IMR-90 (cell line): ENCODE measurements at regions not wholly inside any gene's neighbourhood (a gene's known extent, or its start where the extent isn't known, plus 50 kb on each side); places are given as distances from the start of the nearest gene placed in this dataset.
"Not testable (repeated sequence)": the region's sequence is repeated elsewhere in the genome, so short reads cannot be mapped to it uniquely, and the experiment has no call there.

Experiments used
- ATAC-seq: fragments of 200-7000 bp; cut with Tn5 transposase; 2 replicates; pipeline ENCODE4 v1.9.1; 2020; ENCODE audit warnings: low read depth, mild to moderate bottlenecking, moderate library complexity
- BruUV-seq: library from RNA; stranded (reverse); fragments of 400-500 nt; replicated peaks from 2 replicates; lab custom pipeline; 2021; lab: Mats Ljungman, UMichigan
- CTCF ChIA-PET: fragments of 300-600 bp; formaldehyde crosslinking; extraction: SDS; loops from one replicate; lab custom pipeline; 2021; ENCODE audit warnings: antibody characterized with exemption; lab: Yijun Ruan, JAX
- POLR2A ChIA-PET: fragments of 300-600 bp; sonication (Branson Sonifier 250); formaldehyde crosslinking; loops from one replicate; lab custom pipeline; 2022; ENCODE audit warnings: antibody characterized with exemption; ENCODE audit not compliant: unreplicated experiment; lab: Charles Lee
- DNase-seq: peaks from one replicate; pipeline ENCODE4 v3.0.0; 2013
- H2AFZ ChIP-seq: replicated peaks from 2 replicates; pipeline ENCODE3; 2013; ENCODE audit warnings: low read length, mild to moderate bottlenecking; ENCODE audit not compliant: poor library complexity
- H2AK5ac ChIP-seq: 2 replicates; pipeline ENCODE4 v1.6.1; 2013; ENCODE audit warnings: low read depth, low read length, inconsistent platforms
- H2AK9ac ChIP-seq: replicated peaks from 2 replicates; pipeline ENCODE3; 2013; ENCODE audit warnings: mild to moderate bottlenecking, low read depth, low read length, moderate library complexity; ENCODE audit not compliant: poor library complexity
- H2BK120ac ChIP-seq: 2 replicates; pipeline ENCODE4 v1.6.1; 2013; ENCODE audit warnings: low read depth, low read length, inconsistent platforms
- H2BK15ac ChIP-seq: 3 replicates; pipeline ENCODE4 v1.6.1; 2013; ENCODE audit warnings: low read depth, low read length, inconsistent platforms
- H2BK20ac ChIP-seq: 2 replicates; pipeline ENCODE4 v1.6.1; 2013; ENCODE audit warnings: low read depth, mild to moderate bottlenecking, inconsistent platforms, low read length, moderate library complexity
- H2BK5ac ChIP-seq: 2 replicates; pipeline ENCODE4 v1.6.1; 2013; ENCODE audit warnings: mild to moderate bottlenecking, low read depth, low read length, inconsistent platforms; ENCODE audit not compliant: poor library complexity, severe bottlenecking
- H3K14ac ChIP-seq: replicated peaks from 2 replicates; pipeline ENCODE4 v1.6.1; 2013; ENCODE audit warnings: low read depth, low read length, inconsistent platforms
- H3K18ac ChIP-seq: 2 replicates; pipeline ENCODE4 v1.6.1; 2013; ENCODE audit warnings: low read depth, low read length, control low read depth
- H3K23ac ChIP-seq: 2 replicates; pipeline ENCODE4 v1.6.1; 2013; ENCODE audit warnings: low read depth, low read length, inconsistent platforms
- H3K27ac ChIP-seq: 2 replicates; pipeline ENCODE4 v1.5.1; 2013; ENCODE audit warnings: mild to moderate bottlenecking, control low read depth, low read length; ENCODE audit not compliant: insufficient read depth
- H3K27me3 ChIP-seq: 2 replicates; pipeline ENCODE4 v1.6.1; 2013; ENCODE audit warnings: low read length; ENCODE audit not compliant: control insufficient read depth, insufficient read depth
- H3K36me3 ChIP-seq: 2 replicates; pipeline ENCODE4 v1.6.1; 2013; ENCODE audit warnings: low read length, mixed read lengths; ENCODE audit not compliant: control insufficient read depth, insufficient read depth
- H3K4ac ChIP-seq: 2 replicates; pipeline ENCODE4 v1.6.1; 2013; ENCODE audit warnings: low read depth, low read length, inconsistent platforms
- H3K4me1 ChIP-seq: 2 replicates; pipeline ENCODE4 v1.6.1; 2013; ENCODE audit warnings: low read length, mixed read lengths; ENCODE audit not compliant: control insufficient read depth, insufficient read depth
- H3K4me2 ChIP-seq: 2 replicates; pipeline ENCODE4 v1.6.1; 2013; ENCODE audit warnings: low read depth, mild to moderate bottlenecking, control low read depth, low read length, moderate library complexity
- H3K4me3 ChIP-seq: 2 replicates; pipeline ENCODE4 v1.5.1; 2013; ENCODE audit warnings: low read depth, mild to moderate bottlenecking, control low read depth, low read length, moderate library complexity; ENCODE audit not compliant: insufficient read depth
- H3K56ac ChIP-seq: 2 replicates; pipeline ENCODE4 v1.6.1; 2013; ENCODE audit warnings: low read length, inconsistent platforms; ENCODE audit not compliant: insufficient read depth; ENCODE audit errors: extremely low read depth
- H3K79me1 ChIP-seq, 2 experiments: 2 replicates each; pipeline ENCODE4 v1.6.1; 2013; ENCODE audit warnings: low read length in 2 of 2, inconsistent platforms in 1 of 2, low read depth in 1 of 2
- H3K9ac ChIP-seq: 2 replicates; pipeline ENCODE4 v1.6.1; 2013; ENCODE audit warnings: low read depth, low read length, control low read depth
- H3K9me1 ChIP-seq: 2 replicates; pipeline ENCODE4 v1.6.1; 2013; ENCODE audit warnings: low read length, inconsistent platforms; ENCODE audit not compliant: insufficient read depth
- H3K9me3 ChIP-seq: 2 replicates; pipeline ENCODE4 v1.6.1; 2013; ENCODE audit warnings: low read length; ENCODE audit not compliant: control insufficient read depth, insufficient read depth
- H4K20me1 ChIP-seq: 2 replicates; pipeline ENCODE4 v1.6.1; 2013; ENCODE audit warnings: low read length, inconsistent platforms; ENCODE audit not compliant: insufficient read depth
- H4K5ac ChIP-seq: 2 replicates; pipeline ENCODE4 v1.6.1; 2013; ENCODE audit warnings: mild to moderate bottlenecking, low read depth, low read length, control low read depth
- H4K8ac ChIP-seq, 2 experiments: 2 replicates each; pipeline ENCODE4 v1.6.1; 2013; ENCODE audit warnings: low read depth in 2 of 2, low read length in 2 of 2, control low read depth in 1 of 2, inconsistent platforms in 1 of 2
- H4K91ac ChIP-seq: 2 replicates; pipeline ENCODE4 v1.6.1; 2013; ENCODE audit warnings: low read depth, low read length, inconsistent platforms; ENCODE audit not compliant: insufficient read depth
- BHLHE40 ChIP-seq: fragments of 150-350 bp; IDR thresholded peaks from 2 replicates; pipeline ENCODE4 v1.6.1; 2016; ENCODE audit warnings: mild to moderate bottlenecking, low read depth, low read length
- CEBPB ChIP-seq: IDR thresholded peaks from 2 replicates; pipeline ENCODE4 v1.6.1; 2012; ENCODE audit warnings: low read depth, low read length, improper control_type of control experiment
- FOS ChIP-seq: fragments of 150-350 bp; IDR thresholded peaks from 2 replicates; pipeline ENCODE4 v1.6.1; 2016; ENCODE audit warnings: low read depth, low read length
- WGBS, 2 experiments: methylation state at CpG; one replicate each; pipeline versions ENCODE4 v1.1.5 to v1.1.7; 2013; ENCODE audit warnings: missing lambda C conversion rate in 2 of 2; ENCODE audit not compliant: insufficient read length in 1 of 2; ENCODE audit errors: extremely low coverage in 2 of 2; 5-methylcytosine and 5-hydroxymethylcytosine counted together
- dilution Hi-C: fragments of 300-500 bp; cut with HindIII; formaldehyde crosslinking; loops from one replicate; pipeline ENCODE4 v1.14.3; 2018; ENCODE audit warnings: low sequenced_read_pairs; ENCODE audit not compliant: unreplicated experiment
- in situ Hi-C: fragments of 300-500 bp; cut with MboI; formaldehyde crosslinking; loops from 3 replicates; pipeline ENCODE4 v1.14.3; 2019; ENCODE audit warnings: low sequenced_read_pairs, inconsistent platforms, mixed read lengths
- intact Hi-C: fragments of 100-400 bp; cut with micrococcal nuclease; formaldehyde crosslinking; loops from 2 replicates; pipeline ENCODE4 v1.10.0; 2022

DNA sequence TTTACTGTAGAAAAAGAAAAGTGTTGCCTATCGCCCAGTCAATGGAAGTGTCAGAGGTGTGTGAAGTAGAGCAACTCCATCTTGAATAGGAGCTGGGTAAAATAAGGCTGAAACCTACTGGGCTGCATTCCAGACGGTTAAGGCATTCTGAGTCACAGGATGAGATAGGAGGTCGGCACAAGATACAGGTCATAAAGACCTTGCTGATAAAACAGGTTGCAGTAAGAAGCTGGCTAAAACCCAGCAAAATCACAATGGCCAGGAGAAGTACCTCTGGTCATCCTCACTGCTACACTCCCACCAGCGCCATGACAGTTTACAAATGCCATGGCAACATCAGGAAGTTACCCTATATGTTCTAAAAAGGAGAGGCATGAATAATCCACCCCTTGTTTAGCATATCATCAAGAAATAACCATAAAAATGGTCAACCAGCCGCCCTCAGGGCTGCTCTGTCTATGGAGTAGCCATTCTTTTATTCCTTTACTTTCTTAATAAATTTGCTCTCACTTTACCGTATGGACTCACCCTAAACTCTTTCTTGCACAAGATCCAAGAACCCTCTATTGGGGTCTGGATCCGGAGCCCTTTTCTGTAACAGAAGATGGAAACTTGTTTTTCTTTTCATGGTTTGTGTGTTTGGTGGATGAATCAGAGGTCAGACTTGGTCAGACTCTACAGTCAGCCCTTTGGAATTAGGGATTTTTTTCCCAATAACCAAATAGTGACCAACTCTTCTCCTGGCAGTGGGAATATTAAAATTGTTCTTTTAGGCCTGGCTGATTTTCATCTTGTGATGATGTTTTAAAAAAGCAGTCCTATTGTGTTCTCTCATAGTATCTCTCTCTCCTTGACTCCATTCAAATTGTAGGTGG is 252.9 kb upstream of the ACTBL2 start:
- peak overlapping the region; percentile 98 for H2BK20ac ChIP-seq
- peak overlapping the region; percentile 98 for H4K91ac ChIP-seq
- H3K79me1 ChIP-seq, H2AK9ac ChIP-seq, dilution Hi-C loops, in situ Hi-C loops, H3K9me3 ChIP-seq, H3K9ac ChIP-seq, POLR2A ChIA-PET, H3K36me3 ChIP-seq, H4K20me1 ChIP-seq, intact Hi-C loops, H3K9me1 ChIP-seq, H3K4me3 ChIP-seq, BruUV-seq, H3K27me3 ChIP-seq: not testable (repeated sequence)
- ATAC-seq = peak; percentile 94
- H3K27ac ChIP-seq = peak overlapping the region; percentile 86
- WGBS, 2 experiments = 71% methylated on average over 1 of the region's 7 CpGs; no CpG with 5 or more reads in 1 of the 2 experiments
- H4K8ac ChIP-seq = peak overlapping the region; percentile 63 to 96
- peak overlapping the region; percentile 94 for H3K23ac ChIP-seq
- H3K14ac ChIP-seq = peak overlapping the region; percentile 96
- H2AFZ ChIP-seq = peak overlapping the region; percentile 11
- peak overlapping the region; percentile 55; the same call in 1 of the 2 replicates for H3K4me2 ChIP-seq
- peak overlapping the region; percentile 99 for H2BK5ac ChIP-seq
- peak overlapping the region; percentile 86 for H2BK15ac ChIP-seq
- peak overlapping the region; percentile 79 for H4K5ac ChIP-seq
- H3K18ac ChIP-seq = peak overlapping the region; percentile 96
- CTCF ChIA-PET = interaction anchor here (1.3 to 2.3 kb wide), 3 partner anchors 44 to 726 kb away, joined by 4 to 5 read pairs (median 4); no protein-coding TSS in a partner anchor
- peak; percentile 44; the same call in 1 of the 2 replicates for TF ChIP-seq BHLHE40
- TF ChIP-seq CEBPB = peak; percentile 73
- TF ChIP-seq FOS = peak; percentile 94
- peaks cover 27% of the 10 kb centered on the region for H3K4me1 ChIP-seq
- H3K4ac ChIP-seq = peak overlapping the region; percentile 99
- H3K56ac ChIP-seq = peak overlapping the region; percentile 67
- peak; percentile 96 for DNase-seq
- peak overlapping the region; percentile 99 for H2BK120ac ChIP-seq
- peak overlapping the region; percentile 65 for H2AK5ac ChIP-seq
